ENCODE measurements at regions not wholly inside any gene's neighbourhood (a gene's known extent, or its start where the extent isn't known, plus 50 kb on each side); places are given as distances from the start of the nearest gene placed in this dataset.

DNA sequence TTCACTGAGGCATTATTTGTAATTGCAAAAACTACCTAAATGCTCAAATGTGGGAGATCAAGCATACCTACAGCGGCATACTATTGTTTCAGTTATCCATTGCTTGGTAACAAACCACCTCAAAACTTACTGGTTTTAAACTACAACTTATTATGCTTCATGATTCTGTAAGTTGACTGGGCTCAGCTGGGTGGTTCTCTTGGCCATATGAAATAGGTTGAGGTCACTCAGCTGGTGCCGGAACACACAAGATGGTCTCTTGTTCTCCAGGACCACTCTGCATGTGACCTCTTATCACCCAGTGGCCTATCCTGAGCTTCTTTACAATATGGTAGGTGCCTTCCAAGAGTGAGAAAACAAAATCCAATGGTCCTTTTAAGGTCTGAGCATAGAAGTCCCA, 195.4 kb upstream of the FGGY start:
- TF ChIP-seq, protein P1, sequence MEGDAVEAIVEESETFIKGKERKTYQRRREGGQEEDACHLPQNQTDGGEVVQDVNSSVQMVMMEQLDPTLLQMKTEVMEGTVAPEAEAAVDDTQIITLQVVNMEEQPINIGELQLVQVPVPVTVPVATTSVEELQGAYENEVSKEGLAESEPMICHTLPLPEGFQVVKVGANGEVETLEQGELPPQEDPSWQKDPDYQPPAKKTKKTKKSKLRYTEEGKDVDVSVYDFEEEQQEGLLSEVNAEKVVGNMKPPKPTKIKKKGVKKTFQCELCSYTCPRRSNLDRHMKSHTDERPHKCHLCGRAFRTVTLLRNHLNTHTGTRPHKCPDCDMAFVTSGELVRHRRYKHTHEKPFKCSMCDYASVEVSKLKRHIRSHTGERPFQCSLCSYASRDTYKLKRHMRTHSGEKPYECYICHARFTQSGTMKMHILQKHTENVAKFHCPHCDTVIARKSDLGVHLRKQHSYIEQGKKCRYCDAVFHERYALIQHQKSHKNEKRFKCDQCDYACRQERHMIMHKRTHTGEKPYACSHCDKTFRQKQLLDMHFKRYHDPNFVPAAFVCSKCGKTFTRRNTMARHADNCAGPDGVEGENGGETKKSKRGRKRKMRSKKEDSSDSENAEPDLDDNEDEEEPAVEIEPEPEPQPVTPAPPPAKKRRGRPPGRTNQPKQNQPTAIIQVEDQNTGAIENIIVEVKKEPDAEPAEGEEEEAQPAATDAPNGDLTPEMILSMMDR (conservative IDR thresholded peaks at IDR 0.05; ENCODE audit: low read length), result no peak
- no peak for TF ChIP-seq EZH2phosphoT487 (IDR thresholded peaks at IDR 0.05; ENCODE audit: borderline replicate concordance)

All from Loucy (cell line).